Activated T-cell treated with anti-CD3 and anti-CD28 coated beads, Interleukin-2, amount 50 U/mL, for 72 hours (primary cell): ENCODE measurements at regions not wholly inside any gene's neighbourhood (a gene's known extent, or its start where the extent isn't known, plus 50 kb on each side); places are given as distances from the start of the nearest gene placed in this dataset.

ENCODE experiments used
- ATAC-seq, 2 donors: fragments of 150-1000 bp; cut with Tn5 transposase; replicated peaks in 1 of 2; 2 replicates each; pipeline ENCODE4 v1.10.0; 2021; ENCODE audit warnings: moderate library complexity in 2 of 2, mild to moderate bottlenecking in 1 of 2
- DNase-seq, 2 donors: peaks; one replicate each; pipeline ENCODE4 v3.0.0; 2021 to 2022; ENCODE audit warnings: mixed read lengths in 1 of 2
- H3K27ac Mint-ChIP-seq: one replicate; pipeline ENCODE4 v1.8.0; 2022; ENCODE audit warnings: mild to moderate bottlenecking, moderate library complexity, mixed read lengths
- H3K27me3 Mint-ChIP-seq: one replicate; pipeline ENCODE4 v1.8.0; 2022; ENCODE audit warnings: low read depth, mixed read lengths
- H3K36me3 Mint-ChIP-seq, 2 donors: one replicate each; pipeline ENCODE4 v1.8.0; 2022; ENCODE audit warnings: mixed read lengths in 2 of 2, mild to moderate bottlenecking in 1 of 2; ENCODE audit not compliant: insufficient read depth in 2 of 2
- H3K4me1 Mint-ChIP-seq: one replicate; pipeline ENCODE4 v1.8.0; 2022; ENCODE audit warnings: low read depth, mixed read lengths
- H3K4me3 Mint-ChIP-seq, 2 donors: one replicate each; pipeline ENCODE4 v1.8.0; 2022; ENCODE audit warnings: mild to moderate bottlenecking in 2 of 2, mixed read lengths in 2 of 2, moderate library complexity in 2 of 2
- H3K9me3 Mint-ChIP-seq, 2 donors: one replicate each; pipeline ENCODE4 v1.8.0; 2022; ENCODE audit warnings: mixed read lengths in 2 of 2

DNA sequence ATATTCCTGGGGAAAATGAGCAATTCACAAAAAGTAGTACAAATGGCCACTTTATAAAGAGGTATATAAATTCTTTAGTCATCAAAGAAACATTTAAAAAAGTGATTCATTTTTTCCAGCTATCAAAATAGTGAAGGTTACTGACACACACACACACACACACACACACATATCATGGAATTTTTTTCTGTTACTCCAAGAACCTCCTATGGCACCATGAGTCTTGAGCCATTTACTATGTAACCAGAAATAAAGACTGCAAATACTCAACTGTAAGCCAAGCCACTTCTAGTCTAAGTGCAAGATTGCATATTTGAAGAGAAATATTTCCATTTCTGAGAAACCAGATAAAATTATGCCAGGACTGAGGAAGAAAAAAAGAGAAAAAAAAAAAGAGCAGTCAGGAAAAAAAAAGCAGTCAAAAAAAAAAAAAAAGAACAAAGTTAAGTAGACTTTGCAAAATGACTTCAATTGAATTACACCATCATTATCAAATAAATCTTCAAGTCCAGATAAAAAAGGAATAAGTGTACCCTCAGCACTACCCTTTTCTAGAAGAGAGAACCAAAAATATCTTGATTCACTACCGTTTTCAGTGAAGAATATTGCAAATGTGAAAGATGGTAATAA is 275.7 kb downstream of the DAD1 start:
- ATAC-seq = no peak
- DNase-seq = no peak
- H3K9me3 Mint-ChIP-seq = no peaks in the 10 kb centered on the region
- H3K27ac Mint-ChIP-seq = peak overlapping the region; percentile 65
- peak overlapping the region in 1 of 2 donors; percentile 41 for H3K4me3 Mint-ChIP-seq
- H3K36me3 Mint-ChIP-seq = no peaks in the 10 kb centered on the region
- H3K27me3 Mint-ChIP-seq = no peaks in the 10 kb centered on the region
- H3K4me1 Mint-ChIP-seq = no peaks in the 10 kb centered on the region

DNA sequence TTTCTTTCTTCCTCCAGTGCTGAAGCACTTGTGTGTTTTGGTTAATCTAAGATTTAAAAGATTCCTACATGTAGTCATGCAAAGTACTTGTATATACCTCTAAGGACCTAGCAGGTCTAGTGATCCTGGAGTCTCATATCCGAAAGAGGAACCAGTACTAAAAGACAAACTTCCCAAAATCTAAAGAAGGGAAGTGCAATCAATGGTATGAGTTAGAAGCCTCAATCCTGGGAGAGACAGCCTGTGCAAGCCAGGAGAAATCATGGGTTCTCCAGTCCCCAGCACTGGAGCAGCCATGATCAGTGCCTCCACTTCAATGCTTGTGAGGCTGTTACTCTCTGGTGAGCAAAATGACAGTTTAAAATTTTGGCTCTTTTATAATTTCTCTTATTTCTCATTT is 277.4 kb downstream of the DAD1 start:
- Mint-ChIP-seq H3K4me1 (no peaks in the 10 kb centered on the region), H3K4me3 (no peak overlapping the region), H3K9me3 (no peaks in the 10 kb centered on the region), H3K27me3 (no peaks in the 10 kb centered on the region), H3K36me3 (no peaks in the 10 kb centered on the region), H3K27ac (no peak overlapping the region)
- DNase-seq (no peak), ATAC-seq (no peak)

DNA sequence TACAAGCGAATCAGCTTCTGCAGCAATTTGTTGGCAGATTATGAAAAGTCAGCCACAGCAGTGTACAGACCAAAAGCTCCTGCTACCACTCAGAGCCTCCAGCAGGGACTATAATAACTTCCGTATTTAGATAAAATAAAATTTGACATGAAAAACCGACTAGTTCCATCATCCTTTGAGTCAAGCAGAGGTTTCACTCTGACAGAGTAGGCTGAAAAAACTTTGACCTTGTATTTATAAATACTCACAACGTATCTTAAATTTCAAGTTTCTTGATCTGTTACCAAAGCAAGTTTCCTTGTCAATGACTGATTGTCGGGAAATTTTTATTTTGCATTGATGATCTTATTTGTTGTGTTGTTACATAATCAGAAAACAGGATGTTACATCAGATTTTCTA is 283.4 kb downstream of the DAD1 start:
- Mint-ChIP-seq H3K9me3 (no peaks in the 10 kb centered on the region), H3K4me1 (no peaks in the 10 kb centered on the region), H3K27me3 (no peaks in the 10 kb centered on the region), H3K4me3 (peak overlapping the region; percentile 27 to 42), H3K27ac (no peak overlapping the region), H3K36me3 (no peaks in the 10 kb centered on the region)
- DNase-seq = no peak
- peak; percentile 39 to 45 for ATAC-seq

DNA sequence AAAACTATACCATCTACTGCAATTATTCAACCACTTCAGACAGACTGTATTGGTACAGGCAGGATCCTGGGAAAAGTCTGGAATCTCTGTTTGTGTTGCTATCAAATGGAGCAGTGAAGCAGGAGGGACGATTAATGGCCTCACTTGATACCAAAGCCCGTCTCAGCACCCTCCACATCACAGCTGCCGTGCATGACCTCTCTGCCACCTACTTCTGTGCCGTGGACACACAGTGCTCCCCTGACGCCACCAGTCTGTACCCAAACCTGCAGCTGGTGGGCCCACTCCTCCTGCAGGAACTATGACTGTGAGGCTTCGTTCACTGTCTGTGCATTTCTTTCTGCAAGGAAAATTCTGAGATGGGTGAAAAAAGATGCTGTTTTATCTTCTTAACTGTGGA is 284.7 kb downstream of the DAD1 start:
- Mint-ChIP-seq H3K4me1 (no peaks in the 10 kb centered on the region), H3K4me3 (peak overlapping the region; percentile 52 to 74), H3K9me3 (no peaks in the 10 kb centered on the region), H3K27ac (no peak overlapping the region), H3K36me3 (no peaks in the 10 kb centered on the region), H3K27me3 (no peaks in the 10 kb centered on the region)
- DNase-seq (no peak), ATAC-seq (no peak)

DNA sequence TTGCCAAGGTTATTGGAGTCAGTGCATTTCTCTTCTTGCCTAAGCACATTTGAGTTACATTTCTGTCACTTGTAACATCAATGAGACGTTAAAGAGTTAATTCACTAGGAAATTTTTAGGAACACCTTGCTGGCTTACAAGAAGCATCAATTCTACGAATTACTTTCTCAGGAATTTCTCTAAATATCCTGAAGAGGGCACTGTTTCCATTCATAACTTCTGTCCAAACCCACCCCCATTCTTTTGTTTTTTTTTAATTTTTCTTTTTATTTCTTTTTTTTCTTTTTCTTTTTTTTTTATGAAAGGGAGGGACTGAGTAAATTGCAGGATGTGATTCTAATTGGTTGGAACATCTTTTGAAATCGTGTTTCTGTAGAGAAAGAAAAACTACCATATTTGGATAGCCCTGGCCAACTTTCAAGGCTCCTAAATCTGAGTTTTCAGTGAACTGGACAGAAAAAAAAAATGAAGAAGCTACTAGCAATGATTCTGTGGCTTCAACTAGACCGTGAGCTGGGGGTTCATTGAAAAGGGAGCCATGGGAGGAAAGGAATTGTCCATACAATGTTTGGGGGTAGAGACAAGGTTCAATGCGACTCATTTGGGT is 285.3 kb downstream of the DAD1 start:
- ATAC-seq (no peak), DNase-seq (no peak)
- no peaks in the 10 kb centered on the region for H3K4me1 Mint-ChIP-seq
- H3K36me3 Mint-ChIP-seq = no peaks in the 10 kb centered on the region
- H3K4me3 Mint-ChIP-seq = peak overlapping the region; percentile 52 to 74
- peak overlapping the region; percentile 70 for H3K27ac Mint-ChIP-seq
- no peaks in the 10 kb centered on the region for H3K9me3 Mint-ChIP-seq
- H3K27me3 Mint-ChIP-seq = no peaks in the 10 kb centered on the region

DNA sequence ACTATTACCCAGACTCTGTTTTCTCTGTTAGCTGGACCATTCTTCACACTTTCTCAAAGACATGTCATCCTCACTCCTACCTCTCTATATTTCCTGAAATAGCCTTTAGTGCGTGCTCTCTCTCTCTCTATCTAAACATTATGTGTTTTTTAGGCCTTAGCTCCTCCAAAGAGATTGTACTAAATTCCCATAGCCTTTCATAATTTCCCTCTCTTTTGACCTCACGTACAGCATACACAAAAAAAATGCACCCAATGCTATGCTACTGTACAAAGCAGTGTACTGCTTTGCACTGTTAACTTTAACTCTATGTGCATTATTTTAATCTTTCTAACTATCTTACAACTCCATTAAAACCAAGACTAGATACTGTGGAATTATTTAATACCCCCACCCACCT is 288.4 kb downstream of the DAD1 start:
- Mint-ChIP-seq H3K4me1 (no peaks in the 10 kb centered on the region), H3K27ac (no peak overlapping the region), H3K36me3 (no peaks in the 10 kb centered on the region), H3K4me3 (no peak overlapping the region), H3K9me3 (no peaks in the 10 kb centered on the region), H3K27me3 (no peaks in the 10 kb centered on the region)
- DNase-seq = no peak
- ATAC-seq = no peak

DNA sequence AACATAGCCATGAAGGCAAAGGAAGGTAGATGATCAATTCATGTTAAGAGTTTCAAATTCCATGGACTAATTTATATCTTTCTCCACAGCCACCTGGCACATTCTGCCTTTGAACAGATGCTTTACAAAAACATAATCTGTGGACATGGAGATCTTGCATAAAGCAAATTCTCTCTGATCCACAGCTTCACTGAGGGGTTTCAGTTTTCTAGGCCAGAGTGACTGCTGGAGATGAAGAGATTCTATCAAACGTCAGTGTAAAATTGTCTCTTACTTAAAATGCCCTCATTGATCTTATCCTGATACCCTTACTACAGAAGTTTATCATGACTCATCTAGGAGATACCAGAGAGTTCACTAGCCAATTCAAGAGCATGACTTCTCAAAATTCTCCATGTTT is 291.6 kb downstream of the DAD1 start:
- no peak overlapping the region for H3K27ac Mint-ChIP-seq
- no peaks in the 10 kb centered on the region for H3K36me3 Mint-ChIP-seq
- DNase-seq (no peak), ATAC-seq (no peak)
- no peak overlapping the region for H3K4me3 Mint-ChIP-seq
- H3K4me1 Mint-ChIP-seq = no peaks in the 10 kb centered on the region
- no peaks in the 10 kb centered on the region for H3K9me3 Mint-ChIP-seq
- H3K27me3 Mint-ChIP-seq = no peaks in the 10 kb centered on the region

DNA sequence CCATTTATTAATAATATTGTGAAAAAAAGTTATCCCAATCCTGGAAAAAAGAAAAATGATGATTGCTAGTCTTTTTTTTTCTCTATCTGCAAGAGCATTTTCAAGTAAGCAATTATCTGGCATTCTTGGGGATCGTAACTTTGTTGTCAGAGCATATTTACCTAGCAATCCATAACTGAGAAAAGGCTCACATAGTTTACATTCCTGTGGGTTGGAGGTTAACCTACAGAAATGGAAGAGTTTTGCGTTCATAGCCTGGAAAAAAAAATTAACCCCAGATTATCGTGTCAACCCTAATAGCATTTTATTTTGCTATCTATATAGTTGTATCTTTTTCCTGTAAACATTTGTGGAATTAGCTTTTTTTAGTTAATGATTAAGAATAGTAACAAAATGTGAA is 292.3 kb downstream of the DAD1 start:
- H3K4me3 Mint-ChIP-seq = no peak overlapping the region
- H3K27me3 Mint-ChIP-seq = no peaks in the 10 kb centered on the region
- no peak for DNase-seq
- H3K9me3 Mint-ChIP-seq = no peaks in the 10 kb centered on the region
- no peak for ATAC-seq
- H3K27ac Mint-ChIP-seq = no peak overlapping the region
- H3K36me3 Mint-ChIP-seq = no peaks in the 10 kb centered on the region
- no peaks in the 10 kb centered on the region for H3K4me1 Mint-ChIP-seq

DNA sequence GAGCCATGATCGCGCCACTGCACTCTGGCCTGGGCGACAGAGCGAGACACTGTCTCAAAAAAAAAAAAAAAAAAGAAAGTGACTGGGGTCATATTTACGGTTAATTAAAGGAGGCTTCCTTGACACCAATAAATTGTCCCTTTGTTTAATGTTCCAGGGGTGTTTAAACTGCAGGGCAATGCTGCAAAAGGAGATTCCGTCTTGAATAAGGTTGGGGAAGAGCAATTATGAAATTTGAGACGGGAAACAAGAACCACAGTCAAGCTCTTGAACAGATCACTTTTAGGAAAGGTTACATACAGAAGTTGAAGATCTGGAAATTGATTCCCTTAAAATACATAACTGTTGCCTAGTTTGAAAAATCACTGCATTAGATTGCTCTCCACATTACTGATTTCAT is 292.9 kb downstream of the DAD1 start:
- no peak overlapping the region for H3K27ac Mint-ChIP-seq
- no peak for DNase-seq
- no peaks in the 10 kb centered on the region for H3K27me3 Mint-ChIP-seq
- no peaks in the 10 kb centered on the region for H3K9me3 Mint-ChIP-seq
- H3K36me3 Mint-ChIP-seq = no peaks in the 10 kb centered on the region
- H3K4me3 Mint-ChIP-seq = no peak overlapping the region
- no peak for ATAC-seq
- no peaks in the 10 kb centered on the region for H3K4me1 Mint-ChIP-seq

DNA sequence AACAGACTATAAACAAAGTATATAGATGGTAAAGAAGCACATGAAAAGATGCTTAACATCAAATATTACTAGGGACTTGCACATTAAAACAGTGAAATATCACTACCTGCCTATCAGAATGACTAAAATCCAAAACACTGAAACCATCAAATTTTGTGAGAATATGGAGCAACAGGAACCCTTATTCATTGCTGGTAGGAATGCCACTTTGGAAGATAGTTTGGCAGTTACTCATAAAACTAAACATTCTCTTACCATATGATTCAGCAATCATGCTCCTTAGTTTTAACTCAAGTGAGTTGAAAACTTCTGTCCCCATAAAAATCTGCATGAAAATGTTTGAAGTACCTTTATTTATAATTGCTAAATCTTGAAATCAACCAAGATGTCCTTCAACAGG is 297.6 kb downstream of the DAD1 start:
- Mint-ChIP-seq H3K36me3 (no peaks in the 10 kb centered on the region), H3K4me1 (no peaks in the 10 kb centered on the region), H3K27ac (no peak overlapping the region), H3K4me3 (no peak overlapping the region), H3K27me3 (no peaks in the 10 kb centered on the region), H3K9me3 (no peaks in the 10 kb centered on the region)
- DNase-seq = no peak
- no peak for ATAC-seq

DNA sequence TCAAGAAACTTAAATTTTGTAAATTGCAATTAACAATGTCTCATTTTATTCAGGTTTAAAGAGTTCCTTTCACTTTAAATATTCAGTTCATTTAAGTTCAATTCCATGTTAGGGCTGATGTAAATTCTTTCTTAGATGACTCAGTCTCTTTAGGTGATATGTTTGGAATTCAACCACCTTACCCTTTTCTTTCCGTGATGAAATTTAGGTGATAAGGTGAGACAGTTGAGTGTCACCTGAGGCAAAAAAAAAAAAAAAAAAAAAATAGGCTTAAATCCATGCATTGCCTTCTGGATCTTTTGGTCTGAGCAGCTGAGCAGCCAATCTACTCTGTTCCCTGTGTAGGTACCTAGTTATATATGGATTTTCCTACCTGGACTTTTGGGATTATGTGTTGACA is 299.5 kb downstream of the DAD1 start:
- H3K27me3 Mint-ChIP-seq = no peaks in the 10 kb centered on the region
- DNase-seq (no peak), ATAC-seq (no peak)
- H3K27ac Mint-ChIP-seq = no peak overlapping the region
- H3K9me3 Mint-ChIP-seq = no peaks in the 10 kb centered on the region
- H3K4me3 Mint-ChIP-seq = no peak overlapping the region
- H3K36me3 Mint-ChIP-seq = no peaks in the 10 kb centered on the region
- H3K4me1 Mint-ChIP-seq = no peaks in the 10 kb centered on the region

DNA sequence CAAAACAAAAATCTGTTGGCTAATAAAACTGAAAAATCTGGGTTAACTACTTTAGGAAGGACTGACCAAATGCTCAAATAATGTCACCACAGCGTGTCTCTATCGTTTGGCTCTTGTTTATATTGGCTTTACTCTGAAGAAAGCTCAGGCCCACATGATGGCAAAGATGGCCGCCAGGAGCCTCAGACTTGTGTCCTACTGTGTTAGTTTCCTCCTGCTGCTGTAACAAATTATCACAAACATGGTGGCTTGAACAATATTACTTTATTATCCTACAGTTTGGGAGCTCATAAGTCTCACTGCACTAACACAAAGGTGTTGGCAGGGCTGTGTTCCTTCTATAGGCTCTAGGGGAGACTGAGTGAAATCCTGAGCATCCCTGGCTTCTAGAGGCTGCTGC is 303.0 kb downstream of the DAD1 start:
- no peaks in the 10 kb centered on the region for H3K4me1 Mint-ChIP-seq
- H3K27ac Mint-ChIP-seq = no peak overlapping the region
- ATAC-seq = no peak
- no peak for DNase-seq
- no peak overlapping the region for H3K4me3 Mint-ChIP-seq
- no peaks in the 10 kb centered on the region for H3K27me3 Mint-ChIP-seq
- no peaks in the 10 kb centered on the region for H3K36me3 Mint-ChIP-seq
- H3K9me3 Mint-ChIP-seq = no peaks in the 10 kb centered on the region

DNA sequence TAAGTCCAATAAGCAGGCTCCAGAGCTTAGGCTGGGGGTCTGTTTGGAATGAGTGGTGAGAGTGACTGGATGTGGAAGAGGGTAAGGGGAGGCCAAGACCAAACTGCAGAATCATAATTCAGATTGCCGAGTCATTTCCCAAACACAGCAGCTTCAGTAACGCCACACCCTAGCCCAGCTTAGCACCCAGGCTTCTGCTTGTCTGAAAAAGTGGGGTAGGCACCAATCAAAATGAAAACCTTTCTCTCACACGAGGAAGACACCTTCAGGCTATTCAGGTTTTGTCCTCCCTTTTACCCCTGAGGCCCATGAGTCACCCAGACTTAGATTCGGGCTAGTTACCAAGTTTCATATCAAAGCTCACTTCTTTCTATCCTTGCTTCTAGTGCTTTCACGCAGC is 306.1 kb downstream of the DAD1 start:
- Mint-ChIP-seq H3K4me3 (no peak overlapping the region), H3K27ac (no peak overlapping the region), H3K27me3 (no peaks in the 10 kb centered on the region), H3K4me1 (no peaks in the 10 kb centered on the region), H3K9me3 (no peaks in the 10 kb centered on the region), H3K36me3 (no peaks in the 10 kb centered on the region)
- no peak for DNase-seq
- peak; percentile 15 to 20 for ATAC-seq

DNA sequence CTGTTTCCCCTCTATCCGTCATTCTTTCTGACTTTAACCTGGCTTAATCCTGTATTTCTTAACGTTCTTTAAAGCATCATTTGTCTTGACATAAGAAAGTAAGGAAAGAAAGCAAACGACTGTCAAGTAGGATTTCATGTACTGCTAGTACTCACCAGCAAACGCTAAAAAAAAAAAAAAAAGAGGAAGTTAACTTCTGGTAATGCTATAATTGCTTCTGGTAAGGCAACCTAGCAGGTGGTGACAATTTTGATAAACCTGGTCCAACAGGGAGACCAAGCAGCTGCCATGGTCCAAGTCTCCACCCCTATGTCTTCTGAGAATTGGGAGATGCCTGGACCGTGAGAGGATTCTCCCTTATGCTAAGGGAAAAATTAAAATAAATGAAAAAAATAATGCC is 306.6 kb downstream of the DAD1 start:
- Mint-ChIP-seq H3K4me3 (no peak overlapping the region), H3K9me3 (no peaks in the 10 kb centered on the region), H3K36me3 (no peaks in the 10 kb centered on the region), H3K4me1 (no peaks in the 10 kb centered on the region), H3K27ac (no peak overlapping the region), H3K27me3 (no peaks in the 10 kb centered on the region)
- ATAC-seq = no peak
- no peak for DNase-seq
